C4-2B (cell line): ENCODE measurements at regions not wholly inside any gene's neighbourhood (a gene's known extent, or its start where the extent isn't known, plus 50 kb on each side); places are given as distances from the start of the nearest gene placed in this dataset.

ENCODE experiments used
- H3K27ac ChIP-seq: fragments of 450-650 bp; 2 replicates; pipeline ENCODE4 v1.5.1; 2017
- CTCF ChIP-seq: fragments of 450-650 bp; conservative IDR thresholded peaks from 2 replicates; pipeline ENCODE4 v1.5.1; 2017; ENCODE audit warnings: mild to moderate bottlenecking
- ZFX ChIP-seq: fragments of 450-650 bp; IDR thresholded peaks from 2 replicates; pipeline ENCODE4 v1.6.1; 2017

GRCh38 chr5:15260356-15261268, 239.4 kb upstream of the FBXL7 start:
- H3K27ac ChIP-seq: no peak overlapping the region
- TF ChIP-seq CTCF (no peak), ZFX (no peak)

- no peak overlapping the region for H3K27ac ChIP-seq
- no peak for TF ChIP-seq CTCF
- no peak for TF ChIP-seq ZFX
Measured at GRCh38 chr5:15256485-15256884, 243.5 kb upstream of the FBXL7 start.

GRCh38 chr5:15255576-15255975, 244.4 kb upstream of the FBXL7 start:
- TF ChIP-seq ZFX (no peak), CTCF (no peak)
- no peak overlapping the region for H3K27ac ChIP-seq

GRCh38 chr5:15254607-15255006, 245.4 kb upstream of the FBXL7 start:
- TF ChIP-seq ZFX (no peak), CTCF (no peak)
- no peak overlapping the region for H3K27ac ChIP-seq

GRCh38 chr5:15252331-15252730, 247.6 kb upstream of the FBXL7 start:
- TF ChIP-seq CTCF: no peak
- TF ChIP-seq ZFX: no peak
- no peak overlapping the region for H3K27ac ChIP-seq

- TF ChIP-seq ZFX (no peak), CTCF (no peak)
- H3K27ac ChIP-seq: no peak overlapping the region
Measured at GRCh38 chr5:15249152-15249551, 250.8 kb upstream of the FBXL7 start.

- H3K27ac ChIP-seq: no peak overlapping the region
- TF ChIP-seq CTCF (no peak), ZFX (no peak)
Measured at GRCh38 chr5:15248731-15249130, 251.2 kb upstream of the FBXL7 start.
